ENCODE measurements at regions not wholly inside any gene's neighbourhood (a gene's known extent, or its start where the extent isn't known, plus 50 kb on each side); places are given as distances from the start of the nearest gene placed in this dataset.

DNA sequence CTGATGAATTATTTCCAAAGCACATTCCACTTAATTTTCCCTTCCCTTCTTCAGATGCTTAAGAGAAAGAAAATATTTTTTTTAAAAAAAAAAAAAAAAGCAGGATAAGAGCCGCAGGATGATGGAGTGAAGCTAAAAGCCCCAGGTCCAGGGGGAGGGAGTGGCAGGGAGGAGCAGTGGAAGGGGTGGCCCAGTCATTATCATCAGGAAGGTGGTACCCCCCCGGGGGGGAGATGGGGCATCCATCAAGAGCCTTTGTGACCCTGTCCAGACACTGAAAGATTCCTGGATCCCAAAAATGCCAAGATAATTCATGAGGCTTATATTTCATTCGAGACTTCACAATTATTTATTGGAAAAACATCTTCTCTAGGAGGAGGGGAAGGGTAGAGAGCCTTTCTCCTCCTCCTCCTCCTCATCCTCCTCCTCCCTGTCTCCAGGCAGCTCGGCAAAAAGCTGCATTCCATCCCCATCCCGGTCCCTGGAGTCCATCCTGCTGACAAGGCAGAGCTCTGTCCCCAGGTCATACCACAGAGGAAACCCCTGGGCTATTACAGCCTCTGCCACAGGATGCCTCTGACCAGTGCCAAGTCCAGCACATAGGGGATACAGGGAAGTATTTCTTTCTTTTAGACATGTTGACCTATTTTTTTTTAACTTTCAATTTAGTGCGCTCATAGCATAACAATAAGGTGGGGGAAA lies 125.3 kb downstream of the TWIST2 start:
- Histone ChIP-seq H3K27ac (ENCODE audit: low read depth in 1 of 2, low read length in 2 of 2) (no peak overlapping the region), H3K79me2 (ENCODE audit: insufficient read depth, low read length) (no peaks in the 10 kb centered on the region), H3K27me3 (ENCODE audit: control insufficient read depth in 2 of 2, insufficient read depth in 2 of 2, low read length in 2 of 2) (peaks cover 0 to 4% of the 10 kb centered on the region in 2 donors), H3K4me2 (replicated peaks; ENCODE audit: extremely low read depth, low read length, poor library complexity, severe bottlenecking) (no peak overlapping the region), H3K9me3 (replicated peaks in 1 of 2; ENCODE audit: control insufficient read depth in 1 of 2, insufficient read depth in 1 of 2, low read length in 2 of 2) (peaks cover 0 to 4% of the 10 kb centered on the region in 2 donors), H3K4me3 (replicated peaks in 1 of 3; ENCODE audit: low read depth in 2 of 3, low read length in 3 of 3) (no peak overlapping the region), H3K9ac (ENCODE audit: insufficient read depth, low read length, poor library complexity, severe bottlenecking) (no peak overlapping the region), H4K20me1 (ENCODE audit: insufficient read depth, low read length) (no peaks in the 10 kb centered on the region), H3K4me1 (ENCODE audit: control insufficient read depth in 1 of 2, insufficient read depth in 2 of 2, low read length in 2 of 2) (no peaks in the 10 kb centered on the region), H2AFZ (ENCODE audit: insufficient read depth, low read depth, low read length, poor library complexity, severe bottlenecking) (no peak overlapping the region), H3K36me3 (replicated peaks in 1 of 2; ENCODE audit: control insufficient read depth in 1 of 2, insufficient read depth in 2 of 2, low read length in 2 of 2) (no peaks in the 10 kb centered on the region)
- Mint-ChIP-seq H3K27me3 (ENCODE audit: low read depth in 3 of 3) (peaks cover 5 to 15% (median 14%) of the 10 kb centered on the region in 3 donors), H3K36me3 (no peaks in the 10 kb centered on the region), H3K9me3 (peaks cover 4 to 13% (median 11%) of the 10 kb centered on the region in 7 donors), H3K4me1 (no peaks in the 10 kb centered on the region), H3K27ac (peak overlapping the region in 1 of 7 donors; percentile 80), H3K4me3 (no peak overlapping the region)
- TF ChIP-seq, protein P1, sequence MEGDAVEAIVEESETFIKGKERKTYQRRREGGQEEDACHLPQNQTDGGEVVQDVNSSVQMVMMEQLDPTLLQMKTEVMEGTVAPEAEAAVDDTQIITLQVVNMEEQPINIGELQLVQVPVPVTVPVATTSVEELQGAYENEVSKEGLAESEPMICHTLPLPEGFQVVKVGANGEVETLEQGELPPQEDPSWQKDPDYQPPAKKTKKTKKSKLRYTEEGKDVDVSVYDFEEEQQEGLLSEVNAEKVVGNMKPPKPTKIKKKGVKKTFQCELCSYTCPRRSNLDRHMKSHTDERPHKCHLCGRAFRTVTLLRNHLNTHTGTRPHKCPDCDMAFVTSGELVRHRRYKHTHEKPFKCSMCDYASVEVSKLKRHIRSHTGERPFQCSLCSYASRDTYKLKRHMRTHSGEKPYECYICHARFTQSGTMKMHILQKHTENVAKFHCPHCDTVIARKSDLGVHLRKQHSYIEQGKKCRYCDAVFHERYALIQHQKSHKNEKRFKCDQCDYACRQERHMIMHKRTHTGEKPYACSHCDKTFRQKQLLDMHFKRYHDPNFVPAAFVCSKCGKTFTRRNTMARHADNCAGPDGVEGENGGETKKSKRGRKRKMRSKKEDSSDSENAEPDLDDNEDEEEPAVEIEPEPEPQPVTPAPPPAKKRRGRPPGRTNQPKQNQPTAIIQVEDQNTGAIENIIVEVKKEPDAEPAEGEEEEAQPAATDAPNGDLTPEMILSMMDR (IDR thresholded peaks at IDR 0.05) = no peak
- 61% methylated on average over 4 of the region's 6 CpGs for WGBS (ENCODE audit: insufficient coverage)
- no peak for DNase-seq
- intact Hi-C loops (cut with micrococcal nuclease) = no loop called here

DNA sequence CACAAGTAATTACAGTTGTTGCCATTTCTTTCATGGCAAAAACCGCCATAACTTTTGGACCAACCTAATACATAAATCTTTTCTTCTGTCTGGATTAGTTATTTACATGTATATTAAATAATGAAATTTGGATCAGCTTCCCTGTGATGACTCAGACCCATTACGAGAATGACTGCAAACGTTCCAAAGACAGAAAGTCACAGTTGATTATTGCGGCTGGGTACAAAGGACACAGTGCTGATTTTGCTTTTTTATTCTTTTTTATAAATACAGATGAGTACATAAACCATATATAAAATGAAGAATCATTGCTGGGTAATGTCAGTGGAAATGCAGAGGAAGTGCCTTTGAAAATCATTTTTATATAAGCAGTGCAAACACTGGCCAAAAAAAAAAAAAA lies 126.2 kb downstream of the TWIST2 start:
- TF ChIP-seq, protein P1 (IDR thresholded peaks at IDR 0.05) = no peak
- no peaks in the 10 kb centered on the region for H3K36me3 Mint-ChIP-seq
- no CpG with 5 or more reads among the region's 4 CpGs for WGBS (ENCODE audit: insufficient coverage)
- peaks cover 4 to 13% (median 11%) of the 10 kb centered on the region in 7 donors for H3K9me3 Mint-ChIP-seq
- no peaks in the 10 kb centered on the region for H3K4me1 Mint-ChIP-seq
- Histone ChIP-seq H3K27me3 (ENCODE audit: control insufficient read depth in 2 of 2, insufficient read depth in 2 of 2, low read length in 2 of 2) (peaks cover 0 to 4% of the 10 kb centered on the region in 2 donors), H3K36me3 (replicated peaks in 1 of 2; ENCODE audit: control insufficient read depth in 1 of 2, insufficient read depth in 2 of 2, low read length in 2 of 2) (no peaks in the 10 kb centered on the region), H4K20me1 (ENCODE audit: insufficient read depth, low read length) (no peaks in the 10 kb centered on the region), H3K4me3 (replicated peaks in 1 of 3; ENCODE audit: low read depth in 2 of 3, low read length in 3 of 3) (no peak overlapping the region), H3K4me1 (ENCODE audit: control insufficient read depth in 1 of 2, insufficient read depth in 2 of 2, low read length in 2 of 2) (no peaks in the 10 kb centered on the region), H3K27ac (ENCODE audit: low read depth in 1 of 2, low read length in 2 of 2) (no peak overlapping the region), H3K4me2 (replicated peaks; ENCODE audit: extremely low read depth, low read length, poor library complexity, severe bottlenecking) (no peak overlapping the region), H3K9ac (ENCODE audit: insufficient read depth, low read length, poor library complexity, severe bottlenecking) (no peak overlapping the region), H3K79me2 (ENCODE audit: insufficient read depth, low read length) (no peaks in the 10 kb centered on the region), H2AFZ (ENCODE audit: insufficient read depth, low read depth, low read length, poor library complexity, severe bottlenecking) (no peak overlapping the region), H3K9me3 (replicated peaks in 1 of 2; ENCODE audit: control insufficient read depth in 1 of 2, insufficient read depth in 1 of 2, low read length in 2 of 2) (peaks cover 0 to 4% of the 10 kb centered on the region in 2 donors)
- DNase-seq = no peak
- H3K27me3 Mint-ChIP-seq (ENCODE audit: low read depth in 3 of 3) = peaks cover 10 to 15% (median 14%) of the 10 kb centered on the region in 3 donors
- intact Hi-C loops (cut with micrococcal nuclease) = no loop called here
- no peak overlapping the region for H3K4me3 Mint-ChIP-seq
- H3K27ac Mint-ChIP-seq = no peak overlapping the region

Measured in CD14-positive monocyte (primary cell).